ENCODE measurements at regions not wholly inside any gene's neighbourhood (a gene's known extent, or its start where the extent isn't known, plus 50 kb on each side); places are given as distances from the start of the nearest gene placed in this dataset.

GRCh38 chr3:188043891-188044290, 110.1 kb upstream of the LPP start:
- TF ChIP-seq ZFX (IDR thresholded peaks at IDR 0.05) (no peak), CTCF (conservative IDR thresholded peaks at IDR 0.05) (no peak)
- H3K27ac ChIP-seq: no peak overlapping the region

GRCh38 chr3:188046561-188047211, 107.3 kb upstream of the LPP start:
- no peak overlapping the region for H3K27ac ChIP-seq
- TF ChIP-seq ZFX (IDR thresholded peaks at IDR 0.05) (no peak), CTCF (conservative IDR thresholded peaks at IDR 0.05) (no peak)

GRCh38 chr3:188047536-188047935, 106.4 kb upstream of the LPP start:
- no peak overlapping the region for H3K27ac ChIP-seq
- TF ChIP-seq ZFX (IDR thresholded peaks at IDR 0.05): no peak
- TF ChIP-seq CTCF (conservative IDR thresholded peaks at IDR 0.05): no peak

- H3K27ac ChIP-seq: no peak overlapping the region
- TF ChIP-seq ZFX (IDR thresholded peaks at IDR 0.05) (no peak), CTCF (conservative IDR thresholded peaks at IDR 0.05) (no peak)
Measured at GRCh38 chr3:188049606-188050530, 104.1 kb upstream of the LPP start.

- H3K27ac ChIP-seq: peak overlapping the region; percentile 35; the same call in 1 of the 2 replicates
- TF ChIP-seq ZFX (IDR thresholded peaks at IDR 0.05) (no peak), CTCF (conservative IDR thresholded peaks at IDR 0.05) (no peak)
Measured at GRCh38 chr3:188051801-188052168, 102.2 kb upstream of the LPP start.

GRCh38 chr3:188052169-188053035, 101.6 kb upstream of the LPP start:
- 0 out of 2 replicates have a peak, but pooled peaks have one; percentile 21 for TF ChIP-seq ZFX (IDR thresholded peaks at IDR 0.05)
- TF ChIP-seq CTCF (conservative IDR thresholded peaks at IDR 0.05): no peak
- H3K27ac ChIP-seq: peak overlapping the region; percentile 35
